HG03442 (cell line): ENCODE measurements at regions not wholly inside any gene's neighbourhood (a gene's known extent, or its start where the extent isn't known, plus 50 kb on each side); places are given as distances from the start of the nearest gene placed in this dataset.

ENCODE experiments used
- ATAC-seq: cut with Tn5 transposase; IDR thresholded peaks from one replicate; pipeline ENCODE4 v1.9.1; 2021; ENCODE audit warnings: mild to moderate bottlenecking, moderate library complexity; ENCODE audit not compliant: unreplicated experiment

GRCh38 chr1:4113897-4114296, 213.8 kb upstream of the C1orf174 start:
- ATAC-seq: no peak

DNA sequence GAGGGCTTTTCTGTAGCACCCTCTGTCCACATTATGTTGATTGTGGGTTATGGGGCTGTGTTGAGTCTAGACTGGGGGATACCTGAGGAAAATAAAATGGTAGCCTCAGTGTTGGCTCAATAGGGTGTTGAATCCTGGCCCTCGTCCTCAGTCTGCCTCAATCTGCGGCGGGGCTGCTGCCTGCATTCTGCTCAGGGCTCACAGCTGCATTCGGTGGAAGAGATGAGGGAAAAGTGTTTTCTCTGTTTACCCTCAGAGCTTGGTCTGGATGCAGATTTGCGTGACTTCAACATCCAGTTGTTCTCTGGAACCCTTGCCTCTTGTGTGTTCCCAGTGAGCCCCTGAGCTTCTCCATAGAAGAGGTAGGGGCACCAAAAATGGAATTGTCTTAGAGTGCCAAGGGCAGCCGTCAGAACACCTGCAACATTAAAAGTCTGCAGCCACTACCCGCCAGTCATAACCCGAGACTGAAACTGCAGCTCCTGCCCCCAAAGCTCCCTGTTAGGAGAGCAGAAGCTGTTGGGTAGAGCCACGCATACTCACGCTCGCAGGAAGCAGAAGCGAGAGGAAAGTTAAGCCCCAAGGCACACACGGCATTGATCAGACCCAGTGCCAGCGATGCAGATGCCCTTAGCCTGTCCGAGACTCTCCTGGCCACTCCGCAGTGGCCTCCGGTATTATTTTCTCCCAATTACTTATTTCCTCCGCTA, 215.3 kb upstream of the C1orf174 start:
- ATAC-seq: no peak

DNA sequence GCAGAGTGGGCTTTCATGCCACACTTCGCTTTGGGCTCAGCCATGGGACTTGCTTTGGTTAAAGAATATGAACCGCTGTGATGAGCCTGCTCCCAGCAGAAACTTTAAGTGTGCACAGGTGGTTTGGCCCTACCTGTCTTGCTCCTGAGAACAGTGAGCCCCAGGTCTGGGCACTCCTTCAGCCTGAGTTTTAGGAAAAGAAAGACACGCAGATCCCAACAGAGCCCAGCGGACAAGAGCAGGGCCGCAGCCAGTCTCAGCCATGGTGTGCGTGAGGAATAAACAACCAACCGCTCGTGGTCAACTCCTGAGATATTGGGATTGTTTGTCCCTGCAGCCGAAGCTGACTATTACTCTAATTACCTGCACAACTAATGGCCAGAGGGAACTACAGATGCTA, 217.1 kb upstream of the C1orf174 start:
- no peak for ATAC-seq

DNA sequence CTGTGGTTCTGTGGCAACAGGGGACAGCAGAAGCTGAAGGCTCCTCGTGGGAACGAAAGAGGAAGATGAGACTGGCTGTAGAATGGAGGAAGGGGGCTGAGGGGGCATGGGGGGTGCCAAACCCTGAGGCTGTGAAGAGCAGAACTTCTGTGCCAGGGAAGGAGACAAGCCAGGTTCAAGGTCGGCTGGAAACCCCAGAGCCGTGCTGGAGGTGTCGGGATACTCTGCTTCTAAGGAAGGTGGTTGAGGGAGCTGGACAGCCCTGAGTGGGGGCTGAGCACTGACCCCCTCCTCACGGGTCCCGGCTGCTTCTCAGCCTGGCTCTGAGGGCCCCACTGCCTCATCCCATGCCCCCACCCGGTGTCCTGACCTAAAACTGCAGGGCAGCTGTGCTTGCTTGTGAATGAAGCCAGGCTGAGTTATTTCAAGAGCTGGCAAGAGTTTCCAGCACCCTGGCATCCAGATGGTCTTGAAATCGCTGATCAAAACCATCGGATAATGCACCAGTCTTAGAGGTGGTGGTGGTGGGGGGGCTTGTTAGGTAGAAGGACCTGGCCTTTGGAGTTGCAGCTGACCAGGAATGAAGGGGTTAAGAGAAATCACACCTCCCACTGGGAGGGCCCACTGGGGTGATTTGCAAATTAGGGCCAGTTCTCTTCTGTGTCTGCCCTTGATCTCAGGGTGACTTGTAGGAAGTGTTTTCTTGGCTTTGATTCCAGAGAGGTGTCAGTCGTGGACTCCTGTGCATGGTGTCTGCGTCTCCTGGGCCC, 218.9 kb upstream of the C1orf174 start:
- no peak for ATAC-seq

- ATAC-seq: no peak
Measured at GRCh38 chr1:4119516-4120220, 219.6 kb upstream of the C1orf174 start.

GRCh38 chr1:4120557-4121292, 220.7 kb upstream of the C1orf174 start:
- ATAC-seq: no peak

DNA sequence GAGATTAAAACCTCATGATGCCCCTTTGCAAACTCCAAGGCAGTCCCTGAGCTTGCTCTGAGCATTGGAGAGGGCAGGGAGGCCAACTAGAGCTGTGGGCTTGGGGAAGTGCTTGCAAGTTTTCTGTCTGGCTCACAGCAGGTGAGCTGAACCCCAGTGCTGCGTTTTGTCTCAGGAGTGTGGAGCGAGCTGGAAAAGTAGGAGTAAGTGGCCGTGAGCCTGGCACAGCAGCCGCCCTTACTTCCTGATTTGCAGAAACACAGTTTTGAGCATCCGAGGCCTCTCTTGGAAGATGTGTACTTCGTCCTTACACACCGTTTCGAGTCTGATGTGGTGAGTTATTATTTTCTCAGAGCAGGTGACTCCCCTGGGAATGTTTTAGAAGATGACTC, 221.2 kb upstream of the C1orf174 start:
- no peak for ATAC-seq

- ATAC-seq: no peak
Measured at GRCh38 chr1:4121834-4122512, 221.9 kb upstream of the C1orf174 start.

- ATAC-seq: no peak
Measured at GRCh38 chr1:4122513-4123160, 222.6 kb upstream of the C1orf174 start.

DNA sequence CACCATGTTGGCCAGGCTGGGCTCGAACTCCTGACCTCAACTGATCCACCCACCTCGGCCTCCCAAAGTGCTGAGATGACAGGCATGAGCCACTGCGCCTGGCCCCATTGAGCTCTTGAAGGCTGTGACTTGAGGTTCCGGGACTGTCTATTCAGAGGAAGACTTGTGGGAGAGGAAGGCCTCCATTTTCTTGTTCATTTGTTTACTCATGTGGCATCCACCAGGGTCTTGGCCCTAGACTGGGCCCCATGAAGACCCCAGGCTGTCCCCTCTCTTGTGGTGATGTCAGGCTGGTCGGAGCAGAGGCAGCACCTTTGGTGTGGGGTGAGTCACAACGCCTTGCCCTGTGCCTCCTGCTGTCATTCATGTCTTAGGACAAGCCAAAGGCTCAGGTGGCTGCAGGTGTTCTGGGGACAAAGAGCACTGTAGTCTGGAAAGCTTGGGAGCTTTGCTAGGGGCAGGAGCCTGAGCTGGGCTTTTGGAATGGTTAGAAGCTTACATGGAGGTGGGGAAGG, 224.6 kb upstream of the C1orf174 start:
- ATAC-seq: no peak

DNA sequence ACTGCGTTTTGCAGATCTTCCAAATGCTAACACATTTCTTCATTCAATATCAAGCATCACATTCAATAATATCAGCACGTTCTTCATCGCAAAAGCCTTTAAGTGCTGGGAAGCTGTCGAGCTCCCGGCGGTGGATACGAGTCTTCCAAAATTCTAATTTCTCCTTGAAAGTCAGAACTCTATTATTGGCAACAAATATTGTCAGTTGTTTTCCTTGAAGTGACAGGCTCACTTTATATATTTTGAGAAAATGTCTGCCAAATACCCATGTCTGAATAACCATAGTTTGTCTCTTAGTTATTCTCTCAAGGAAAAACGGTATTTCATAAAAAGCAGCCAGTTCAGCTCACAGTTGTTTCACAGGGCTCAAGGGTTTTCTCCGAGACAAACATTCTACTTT, 226.2 kb upstream of the C1orf174 start:
- no peak for ATAC-seq

DNA sequence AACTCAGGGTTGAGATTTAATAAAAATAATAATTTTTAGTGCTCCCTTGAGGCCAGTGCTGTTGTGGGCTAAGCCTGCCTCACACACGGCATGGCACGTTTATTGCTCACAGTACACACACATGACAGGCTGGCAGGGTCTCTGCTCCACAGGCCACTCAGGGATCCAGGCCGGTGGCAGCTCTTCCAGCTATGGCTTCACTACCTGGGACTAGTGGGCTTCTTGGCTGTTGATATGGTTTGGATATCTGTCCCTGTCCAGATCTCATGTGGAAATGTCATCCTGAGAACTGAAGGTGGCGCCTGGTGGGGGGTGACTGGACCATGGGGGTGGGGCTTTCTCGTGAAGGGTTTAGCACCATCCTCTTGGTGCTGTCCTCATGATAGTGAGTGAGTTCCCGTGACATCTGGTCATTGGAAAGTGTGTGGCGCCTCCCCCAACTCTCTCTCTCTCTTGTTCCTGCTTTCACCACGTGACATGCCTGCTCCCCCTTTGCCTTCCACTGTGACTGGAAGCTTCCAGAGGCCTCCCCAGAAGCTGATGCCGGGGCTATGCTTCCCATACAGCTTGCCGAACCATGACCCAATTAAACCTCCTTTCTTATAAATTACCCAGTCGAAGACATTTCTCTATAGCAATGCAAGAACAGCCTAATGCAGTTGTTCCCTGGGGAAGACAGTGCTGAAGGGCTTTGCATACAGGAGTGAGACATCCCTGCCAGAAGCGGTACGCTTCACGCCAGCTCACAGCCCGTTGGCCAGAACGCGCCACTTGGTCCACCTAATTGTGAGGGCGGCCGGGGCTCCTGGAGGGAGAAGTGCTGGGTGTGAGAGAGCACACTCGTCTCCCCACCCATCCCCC, 226.9 kb upstream of the C1orf174 start:
- ATAC-seq: no peak

DNA sequence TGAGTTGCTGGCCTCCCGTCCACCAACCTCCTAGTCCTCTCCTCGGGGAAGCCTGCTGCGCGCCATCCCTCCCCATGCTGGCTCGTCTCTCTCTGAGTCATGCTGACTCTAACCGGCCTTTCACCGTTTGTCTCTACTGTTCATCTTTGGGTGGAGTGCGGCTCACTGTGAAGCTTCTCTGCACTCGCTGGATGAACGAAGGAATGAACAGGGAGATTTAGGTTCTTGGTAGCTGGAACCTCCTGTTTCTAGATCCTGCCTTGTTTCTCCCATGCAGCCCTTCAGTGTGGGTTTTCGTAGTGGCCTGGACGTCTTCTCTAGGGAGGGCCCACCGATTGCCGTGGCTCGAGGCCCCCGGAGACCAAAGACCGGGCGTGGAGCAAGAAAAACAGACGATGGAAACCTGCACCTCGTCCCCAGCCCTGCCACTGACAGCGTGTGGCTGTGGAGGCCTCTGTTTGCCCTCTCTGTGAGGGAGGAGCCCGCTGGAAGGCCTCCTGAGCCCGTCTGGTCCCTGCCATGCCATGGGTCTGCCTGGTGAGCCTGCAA, 227.6 kb upstream of the C1orf174 start:
- ATAC-seq: no peak

DNA sequence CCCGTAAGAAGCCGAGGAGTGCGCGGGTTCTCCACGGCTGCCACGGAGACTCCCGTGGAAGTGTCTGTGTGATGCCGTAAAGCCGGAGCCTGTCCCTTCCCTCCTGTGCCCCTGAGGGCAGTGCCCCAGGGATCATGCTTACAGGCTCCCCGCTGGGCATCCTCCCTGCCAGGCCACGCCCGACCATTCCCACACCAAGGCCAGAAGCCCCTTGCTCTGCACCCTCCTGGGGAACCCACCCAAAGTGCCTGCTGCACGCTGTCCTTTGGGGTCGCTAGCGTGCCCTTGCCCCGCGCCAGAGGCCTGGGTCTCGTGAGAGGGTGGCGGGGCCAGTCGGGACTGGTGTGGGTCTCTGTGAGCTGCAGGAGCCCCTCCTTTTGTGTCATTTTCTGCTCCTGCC, 228.5 kb upstream of the C1orf174 start:
- ATAC-seq: no peak

- ATAC-seq: no peak
Measured at GRCh38 chr1:4129693-4130092, 229.6 kb upstream of the C1orf174 start.

- no peak for ATAC-seq
Measured at GRCh38 chr1:4130096-4130495, 230.0 kb upstream of the C1orf174 start.

DNA sequence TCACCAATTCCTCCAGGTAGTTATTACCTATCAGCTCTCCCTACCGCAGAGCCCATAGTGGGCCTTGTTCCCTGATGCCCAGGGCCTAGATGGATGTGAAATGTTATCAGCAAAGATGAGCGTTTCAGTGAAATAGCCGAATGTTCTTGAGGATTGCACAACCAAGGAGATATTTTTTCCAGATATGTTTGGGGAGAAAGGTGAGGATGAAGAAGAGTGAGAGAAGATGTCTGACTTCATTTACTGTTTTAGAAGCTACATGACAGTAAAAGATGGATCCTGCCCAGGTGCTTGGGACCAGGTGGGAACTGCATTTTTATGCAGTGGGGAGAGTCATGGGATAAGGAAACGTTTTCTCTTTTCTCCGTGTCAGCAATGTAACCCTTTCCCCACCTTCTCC, 231.7 kb upstream of the C1orf174 start:
- ATAC-seq: no peak

DNA sequence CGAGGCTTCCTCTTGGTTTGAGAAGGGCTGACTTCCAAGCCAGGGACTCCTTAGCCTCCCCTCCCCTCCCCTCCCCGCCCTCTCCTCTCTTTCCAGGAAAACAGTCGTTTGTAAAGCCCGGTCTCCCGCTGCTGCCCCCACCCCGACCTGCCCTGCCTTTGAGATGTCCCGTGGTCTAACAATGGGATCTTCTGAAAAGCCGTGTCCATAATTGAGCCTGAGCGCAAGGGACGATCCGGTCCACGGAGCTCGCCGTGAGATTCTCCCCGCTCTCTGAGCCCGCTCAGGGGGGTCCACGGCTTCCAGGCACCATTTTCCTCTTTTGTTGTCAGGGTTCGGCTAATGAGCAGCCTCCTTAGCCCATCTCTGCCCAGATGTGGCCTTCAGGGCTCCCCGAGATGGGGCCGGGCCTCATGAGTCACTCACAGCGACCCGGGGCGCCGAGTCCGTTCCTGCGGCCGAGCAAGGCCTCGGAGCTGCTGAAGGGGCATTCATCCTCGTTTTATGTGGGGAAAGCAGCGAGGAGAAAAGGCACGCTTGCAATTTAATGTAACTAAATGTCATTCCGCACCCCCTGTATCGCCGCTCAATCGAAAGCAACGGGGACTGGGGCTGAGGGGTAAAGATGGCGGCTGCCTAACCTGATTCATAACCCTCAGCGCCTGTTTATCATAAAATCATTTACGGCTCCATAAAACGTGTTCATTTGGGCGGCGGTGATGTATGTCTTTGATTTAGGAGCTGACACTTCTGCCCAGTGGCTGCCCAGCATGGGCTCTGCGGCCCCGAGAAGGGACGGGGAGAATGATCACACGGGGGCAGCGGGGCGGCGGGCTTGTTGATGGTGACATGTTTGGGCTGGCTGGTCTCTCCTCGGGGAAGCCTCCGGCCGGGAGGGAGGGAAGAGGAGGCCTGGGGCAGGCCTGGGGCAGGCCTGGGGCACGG, 232.6 kb upstream of the C1orf174 start:
- ATAC-seq: no peak
